ENCODE measurements at regions not wholly inside any gene's neighbourhood (a gene's known extent, or its start where the extent isn't known, plus 50 kb on each side); places are given as distances from the start of the nearest gene placed in this dataset.

DNA sequence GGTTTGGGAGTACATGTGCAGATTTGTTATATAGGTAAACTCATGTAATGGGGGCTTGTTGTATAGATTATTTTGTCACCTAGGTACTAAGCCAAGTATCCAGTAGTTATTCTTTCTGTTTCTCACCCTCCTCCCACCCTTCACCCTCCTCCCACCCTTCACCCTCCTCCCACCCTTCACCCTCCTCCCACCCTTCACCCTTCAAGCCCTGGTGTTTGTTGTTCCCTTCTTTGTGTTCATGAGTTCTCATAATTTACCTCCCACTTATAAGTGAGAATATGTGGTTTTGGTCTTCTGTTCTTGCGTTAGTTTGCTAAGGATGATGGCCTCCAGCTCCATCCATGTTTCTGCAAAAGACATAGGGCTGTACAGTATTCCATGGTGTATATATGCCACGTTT is 58.7 kb upstream of the OR10AD1 start:
- ATAC-seq = no peak
- TF ChIP-seq ZC3H10 (CRISPR knock-in tag; IDR thresholded peaks at IDR 0.05) (no peak), ZFP3 (CRISPR knock-in tag; IDR thresholded peaks at IDR 0.05) (no peak), GLIS3 (CRISPR knock-in tag; IDR thresholded peaks at IDR 0.05) (no peak), ZNF70 (CRISPR knock-in tag; IDR thresholded peaks at IDR 0.05) (no peak), CSDC2 (CRISPR knock-in tag; IDR thresholded peaks at IDR 0.05) (no peak), ISL1 (CRISPR knock-in tag; IDR thresholded peaks at IDR 0.05) (no peak), TOX (CRISPR knock-in tag; IDR thresholded peaks at IDR 0.05; ENCODE audit: borderline replicate concordance) (no peak), ZNF8 (CRISPR knock-in tag; IDR thresholded peaks at IDR 0.05) (no peak), ZNF565 (CRISPR knock-in tag; conservative IDR thresholded peaks at IDR 0.05; ENCODE audit: low read depth) (no peak), ZFP30 (CRISPR knock-in tag; IDR thresholded peaks at IDR 0.05) (no peak), BACH2 (CRISPR knock-in tag; IDR thresholded peaks at IDR 0.05; ENCODE audit: borderline replicate concordance) (no peak), SNAI2 (CRISPR knock-in tag; IDR thresholded peaks at IDR 0.05) (no peak), TCF4 (CRISPR knock-in tag; IDR thresholded peaks at IDR 0.05; ENCODE audit: borderline replicate concordance) (no peak), OSR1 (CRISPR knock-in tag; IDR thresholded peaks at IDR 0.05) (no peak), POU6F1 (CRISPR knock-in tag; IDR thresholded peaks at IDR 0.05; ENCODE audit: borderline replicate concordance, low read depth) (no peak)
- TF ChIP-seq, protein P1, sequence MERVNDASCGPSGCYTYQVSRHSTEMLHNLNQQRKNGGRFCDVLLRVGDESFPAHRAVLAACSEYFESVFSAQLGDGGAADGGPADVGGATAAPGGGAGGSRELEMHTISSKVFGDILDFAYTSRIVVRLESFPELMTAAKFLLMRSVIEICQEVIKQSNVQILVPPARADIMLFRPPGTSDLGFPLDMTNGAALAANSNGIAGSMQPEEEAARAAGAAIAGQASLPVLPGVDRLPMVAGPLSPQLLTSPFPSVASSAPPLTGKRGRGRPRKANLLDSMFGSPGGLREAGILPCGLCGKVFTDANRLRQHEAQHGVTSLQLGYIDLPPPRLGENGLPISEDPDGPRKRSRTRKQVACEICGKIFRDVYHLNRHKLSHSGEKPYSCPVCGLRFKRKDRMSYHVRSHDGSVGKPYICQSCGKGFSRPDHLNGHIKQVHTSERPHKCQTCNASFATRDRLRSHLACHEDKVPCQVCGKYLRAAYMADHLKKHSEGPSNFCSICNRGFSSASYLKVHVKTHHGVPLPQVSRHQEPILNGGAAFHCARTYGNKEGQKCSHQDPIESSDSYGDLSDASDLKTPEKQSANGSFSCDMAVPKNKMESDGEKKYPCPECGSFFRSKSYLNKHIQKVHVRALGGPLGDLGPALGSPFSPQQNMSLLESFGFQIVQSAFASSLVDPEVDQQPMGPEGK (CRISPR knock-in tag; IDR thresholded peaks at IDR 0.05; ENCODE audit: borderline replicate concordance) = no peak
- TF ChIP-seq, protein P2, sequence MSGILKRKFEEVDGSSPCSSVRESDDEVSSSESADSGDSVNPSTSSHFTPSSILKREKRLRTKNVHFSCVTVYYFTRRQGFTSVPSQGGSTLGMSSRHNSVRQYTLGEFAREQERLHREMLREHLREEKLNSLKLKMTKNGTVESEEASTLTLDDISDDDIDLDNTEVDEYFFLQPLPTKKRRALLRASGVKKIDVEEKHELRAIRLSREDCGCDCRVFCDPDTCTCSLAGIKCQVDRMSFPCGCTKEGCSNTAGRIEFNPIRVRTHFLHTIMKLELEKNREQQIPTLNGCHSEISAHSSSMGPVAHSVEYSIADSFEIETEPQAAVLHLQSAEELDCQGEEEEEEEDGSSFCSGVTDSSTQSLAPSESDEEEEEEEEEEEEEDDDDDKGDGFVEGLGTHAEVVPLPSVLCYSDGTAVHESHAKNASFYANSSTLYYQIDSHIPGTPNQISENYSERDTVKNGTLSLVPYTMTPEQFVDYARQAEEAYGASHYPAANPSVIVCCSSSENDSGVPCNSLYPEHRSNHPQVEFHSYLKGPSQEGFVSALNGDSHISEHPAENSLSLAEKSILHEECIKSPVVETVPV (CRISPR knock-in tag; IDR thresholded peaks at IDR 0.05) = no peak
- TF ChIP-seq, protein P3, sequence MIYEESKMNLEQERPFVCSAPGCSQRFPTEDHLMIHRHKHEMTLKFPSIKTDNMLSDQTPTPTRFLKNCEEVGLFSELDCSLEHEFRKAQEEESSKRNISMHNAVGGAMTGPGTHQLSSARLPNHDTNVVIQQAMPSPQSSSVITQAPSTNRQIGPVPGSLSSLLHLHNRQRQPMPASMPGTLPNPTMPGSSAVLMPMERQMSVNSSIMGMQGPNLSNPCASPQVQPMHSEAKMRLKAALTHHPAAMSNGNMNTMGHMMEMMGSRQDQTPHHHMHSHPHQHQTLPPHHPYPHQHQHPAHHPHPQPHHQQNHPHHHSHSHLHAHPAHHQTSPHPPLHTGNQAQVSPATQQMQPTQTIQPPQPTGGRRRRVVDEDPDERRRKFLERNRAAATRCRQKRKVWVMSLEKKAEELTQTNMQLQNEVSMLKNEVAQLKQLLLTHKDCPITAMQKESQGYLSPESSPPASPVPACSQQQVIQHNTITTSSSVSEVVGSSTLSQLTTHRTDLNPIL (CRISPR knock-in tag; IDR thresholded peaks at IDR 0.05; ENCODE audit: low read depth) = no peak
